HCT116 (cell line): ENCODE measurements at regions not wholly inside any gene's neighbourhood (a gene's known extent, or its start where the extent isn't known, plus 50 kb on each side); places are given as distances from the start of the nearest gene placed in this dataset.

ENCODE experiments used
- CEBPB ChIP-seq: IDR thresholded peaks from 2 replicates; pipeline ENCODE4 v1.6.1; 2012; ENCODE audit warnings: low read depth
- CTCF ChIP-seq, 3 experiments: fragments of 200-600 bp in 1 of 3; sonication (generic) in 1 of 3; IDR thresholded peaks in 2 of 3; conservative IDR thresholded peaks in 1 of 3; 2 replicates each; pipeline ENCODE4 v1.5.1; 2012 to 2017; ENCODE audit warnings: low read depth in 2 of 3, low read length in 2 of 3, antibody characterized with exemption in 1 of 3, borderline replicate concordance in 1 of 3, control low read depth in 1 of 3, mild to moderate bottlenecking in 1 of 3, mixed read lengths in 1 of 3, mixed run types in 1 of 3, moderate library complexity in 1 of 3; ENCODE audit not compliant: insufficient read depth in 1 of 3
- EGR1 ChIP-seq: IDR thresholded peaks from 2 replicates; pipeline ENCODE4 v1.6.1; 2012; ENCODE audit warnings: low read depth
- EZH2 ChIP-seq: fragments of 200-600 bp; sonication (generic); IDR thresholded peaks from 2 replicates; pipeline ENCODE4 v1.6.1; 2017; ENCODE audit warnings: antibody characterized with exemption, mixed run types
- MAX ChIP-seq: IDR thresholded peaks from 2 replicates; pipeline ENCODE4 v1.6.1; 2012
- POLR2AphosphoS5 ChIP-seq: IDR thresholded peaks from 2 replicates; pipeline ENCODE4 v1.6.1; 2011; ENCODE audit warnings: mild to moderate bottlenecking, low read depth, low read length, moderate library complexity
- RAD21 ChIP-seq: IDR thresholded peaks from 2 replicates; pipeline ENCODE4 v1.6.1; 2012; ENCODE audit warnings: low read depth, mild to moderate bottlenecking
- SIN3A ChIP-seq: IDR thresholded peaks from 2 replicates; pipeline ENCODE4 v1.6.1; 2012; ENCODE audit warnings: low read depth
- YY1 ChIP-seq: IDR thresholded peaks from 2 replicates; pipeline ENCODE4 v1.6.1; 2011; ENCODE audit warnings: low read length, low read depth, moderate library complexity, mild to moderate bottlenecking; ENCODE audit not compliant: insufficient replicate concordance; ENCODE audit errors: extremely low read depth
- ZBTB33 ChIP-seq: IDR thresholded peaks from 2 replicates; pipeline ENCODE4 v1.6.1; 2011; ENCODE audit warnings: mild to moderate bottlenecking, low read length, moderate library complexity; ENCODE audit not compliant: insufficient replicate concordance; ENCODE audit errors: extremely low read depth
- ZNF274 ChIP-seq: fragments of 200-500 bp; sonication (Bioruptor generic); IDR thresholded peaks from 2 replicates; pipeline ENCODE4 v1.6.1; 2014; ENCODE audit warnings: mild to moderate bottlenecking, low read depth, low read length, inconsistent platforms

- TF ChIP-seq EGR1 = no peak
- no peak for TF ChIP-seq ZBTB33
- TF ChIP-seq CTCF (IDR thresholded peaks at IDR 0.05 in 2 of 3, conservative IDR thresholded peaks at IDR 0.05 in 1 of 3; ENCODE audit: borderline replicate concordance in 1 of 3, insufficient read depth in 1 of 3, low read depth in 2 of 3, low read length in 2 of 3) = no peak
- TF ChIP-seq CEBPB = no peak
- no peak for TF ChIP-seq RAD21
- TF ChIP-seq ZNF274 = no peak
- TF ChIP-seq EZH2 = no peak
- no peak for TF ChIP-seq MAX
- no peak for TF ChIP-seq POLR2AphosphoS5
- TF ChIP-seq YY1 = no peak
- TF ChIP-seq SIN3A = no peak
Observed at GRCh38 chr3:8328967-8329366, 172.7 kb upstream of the LMCD1 start.
